Glutamatergic neuron (in vitro differentiated cells): ENCODE measurements at regions not wholly inside any gene's neighbourhood (a gene's known extent, or its start where the extent isn't known, plus 50 kb on each side); places are given as distances from the start of the nearest gene placed in this dataset.

Source experiments
- DNase-seq: peaks from one replicate; pipeline ENCODE4 v3.0.0; 2022
- H3K27ac Mint-ChIP-seq: one replicate; pipeline ENCODE4 v1.8.0; 2020; ENCODE audit warnings: mild to moderate bottlenecking, mixed read lengths, inconsistent platforms; ENCODE audit not compliant: unreplicated experiment
- H3K27me3 Mint-ChIP-seq: one replicate; pipeline ENCODE4 v1.8.0; 2020; ENCODE audit warnings: mild to moderate bottlenecking, moderate library complexity, mixed read lengths, inconsistent platforms; ENCODE audit not compliant: unreplicated experiment
- H3K36me3 Mint-ChIP-seq: one replicate; pipeline ENCODE4 v1.8.0; 2020; ENCODE audit warnings: mild to moderate bottlenecking, mixed read lengths, inconsistent platforms; ENCODE audit not compliant: unreplicated experiment
- H3K4me1 Mint-ChIP-seq: one replicate; pipeline ENCODE4 v1.8.0; 2020; ENCODE audit warnings: mild to moderate bottlenecking, low read depth, mixed read lengths, inconsistent platforms; ENCODE audit not compliant: unreplicated experiment
- H3K4me3 Mint-ChIP-seq: one replicate; pipeline ENCODE4 v1.8.0; 2020; ENCODE audit warnings: mild to moderate bottlenecking, mixed read lengths, inconsistent platforms; ENCODE audit not compliant: unreplicated experiment
- H3K9me3 Mint-ChIP-seq: one replicate; pipeline ENCODE4 v1.8.0; 2020; ENCODE audit warnings: mild to moderate bottlenecking, moderate library complexity, mixed read lengths, inconsistent platforms; ENCODE audit not compliant: unreplicated experiment
- CTCF ChIP-seq: fragments of 200-600 bp; sonication (generic); IDR thresholded peaks from one replicate; pipeline ENCODE4 v1.5.0; 2021; ENCODE audit not compliant: partially characterized antibody, unreplicated experiment

- H3K36me3 Mint-ChIP-seq = no peaks in the 10 kb centered on the region
- H3K4me1 Mint-ChIP-seq = peaks cover 6% of the 10 kb centered on the region
- TF ChIP-seq CTCF = no peak
- no peak overlapping the region for H3K4me3 Mint-ChIP-seq
- H3K9me3 Mint-ChIP-seq = no peaks in the 10 kb centered on the region
- DNase-seq = no peak
- no peaks in the 10 kb centered on the region for H3K27me3 Mint-ChIP-seq
- H3K27ac Mint-ChIP-seq = no peak overlapping the region
Observed at GRCh38 chr2:194328456-194328855, 1328.6 kb upstream of the SLC39A10 start.

GRCh38 chr2:194327196-194327888 lies 1329.7 kb upstream of the SLC39A10 start:
- no peaks in the 10 kb centered on the region for H3K27me3 Mint-ChIP-seq
- H3K4me1 Mint-ChIP-seq = no peaks in the 10 kb centered on the region
- DNase-seq = no peak
- no peak overlapping the region for H3K4me3 Mint-ChIP-seq
- TF ChIP-seq CTCF = no peak
- no peaks in the 10 kb centered on the region for H3K36me3 Mint-ChIP-seq
- H3K9me3 Mint-ChIP-seq = no peaks in the 10 kb centered on the region
- H3K27ac Mint-ChIP-seq = no peak overlapping the region

GRCh38 chr2:194323740-194324139 lies 1333.3 kb upstream of the SLC39A10 start:
- Mint-ChIP-seq H3K36me3 (no peaks in the 10 kb centered on the region), H3K4me3 (no peak overlapping the region), H3K27me3 (no peaks in the 10 kb centered on the region), H3K9me3 (no peaks in the 10 kb centered on the region), H3K4me1 (no peaks in the 10 kb centered on the region), H3K27ac (no peak overlapping the region)
- TF ChIP-seq CTCF = no peak
- DNase-seq = no peak

- no peaks in the 10 kb centered on the region for H3K36me3 Mint-ChIP-seq
- peaks cover 4% of the 10 kb centered on the region for H3K4me1 Mint-ChIP-seq
- TF ChIP-seq CTCF = no peak
- H3K4me3 Mint-ChIP-seq = no peak overlapping the region
- no peaks in the 10 kb centered on the region for H3K9me3 Mint-ChIP-seq
- H3K27me3 Mint-ChIP-seq = no peaks in the 10 kb centered on the region
- no peak overlapping the region for H3K27ac Mint-ChIP-seq
- DNase-seq = no peak
Observed at GRCh38 chr2:194320520-194320919, 1336.5 kb upstream of the SLC39A10 start.

GRCh38 chr2:194319222-194319992 lies 1337.6 kb upstream of the SLC39A10 start:
- TF ChIP-seq CTCF = peak; percentile 21
- Mint-ChIP-seq H3K36me3 (no peaks in the 10 kb centered on the region), H3K4me1 (peaks cover 4% of the 10 kb centered on the region), H3K27ac (no peak overlapping the region), H3K4me3 (no peak overlapping the region), H3K9me3 (no peaks in the 10 kb centered on the region), H3K27me3 (no peaks in the 10 kb centered on the region)
- no peak for DNase-seq
